ENCODE measurements at regions not wholly inside any gene's neighbourhood (a gene's known extent, or its start where the extent isn't known, plus 50 kb on each side); places are given as distances from the start of the nearest gene placed in this dataset.
"Not testable (repeated sequence)": the region's sequence is repeated elsewhere in the genome, so short reads cannot be mapped to it uniquely, and the experiment has no call there.

DNA sequence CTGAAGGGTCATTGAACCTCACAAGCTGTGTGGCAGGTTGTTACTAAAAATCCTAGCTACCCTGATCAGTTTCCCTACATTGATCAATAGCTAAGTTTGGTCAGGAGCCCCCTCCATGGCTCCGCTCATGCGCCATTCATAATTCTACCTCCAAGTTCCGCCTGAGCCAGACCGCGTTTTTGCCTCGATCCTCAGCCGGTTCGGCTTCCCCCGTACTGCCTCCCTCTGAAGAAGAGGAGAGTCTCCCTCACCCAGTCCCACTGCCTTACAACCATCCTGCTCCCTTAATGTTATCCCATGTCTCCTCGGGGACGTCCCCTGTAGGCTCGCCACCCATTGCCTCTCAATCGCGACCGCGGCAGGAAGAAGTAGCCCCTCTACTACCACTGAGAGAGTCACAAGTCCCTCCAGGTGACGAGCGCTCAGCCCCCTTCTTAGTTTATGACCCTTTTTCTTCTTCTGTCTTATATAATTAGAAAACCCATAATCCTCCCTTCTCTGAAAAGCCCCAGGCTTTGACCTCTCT, 158.2 kb downstream of the DEFB131A start (continued):
- no peak for TF ChIP-seq REST (IDR thresholded peaks at IDR 0.05)
- TF ChIP-seq RAD21 (conservative IDR thresholded peaks at IDR 0.05 in 1 of 2, IDR thresholded peaks at IDR 0.05 in 1 of 2): no peak
- TF ChIP-seq NPAS2 (CRISPR knock-in tag; IDR thresholded peaks at IDR 0.05; ENCODE audit: borderline replicate concordance): no peak
- TF ChIP-seq TFCP2L1 (CRISPR knock-in tag; IDR thresholded peaks at IDR 0.05): no peak
- no peak for TF ChIP-seq GATA3 (IDR thresholded peaks at IDR 0.05; ENCODE audit: borderline replicate concordance)
- TF ChIP-seq SMC3 (IDR thresholded peaks at IDR 0.05): no peak

GRCh38 chr4:9604031-9604892, 160.0 kb downstream of the DEFB131A start:
- WGBS (ENCODE audit: missing lambda C conversion rate): 68% methylated on average over 17 of the region's 17 CpGs
- CTCF ChIA-PET; H3K4me2 ChIP-seq; H3K4me3 ChIP-seq; POLR2A ChIA-PET; H3K27ac ChIP-seq; H3K4me1 ChIP-seq; FAIRE-seq; DNase-seq (ENCODE audit: low read depth in 1 of 2, low spot score in 1 of 2); ATAC-seq; H3K9me3 ChIP-seq: not testable (repeated sequence)

DNA sequence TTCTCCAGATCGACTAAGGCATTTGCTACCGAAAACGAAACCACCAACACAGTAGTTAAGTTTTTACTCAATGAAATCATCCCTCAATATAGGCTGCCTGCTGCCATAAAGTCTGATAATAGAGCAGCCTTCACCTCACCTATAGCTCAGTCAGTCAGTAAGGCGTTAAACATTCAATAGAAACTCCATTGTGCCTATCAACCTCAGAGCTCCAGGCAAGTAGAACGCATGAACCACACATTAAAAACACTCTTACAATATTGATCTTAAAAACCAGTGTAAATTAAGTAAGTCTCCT, 160.6 kb downstream of the DEFB131A start:
- DNase-seq (ENCODE audit: low read depth in 1 of 2, low spot score in 1 of 2); ATAC-seq; POLR2A ChIA-PET; H3K4me2 ChIP-seq; H3K4me3 ChIP-seq; H3K27ac ChIP-seq; H3K4me1 ChIP-seq; H3K9me3 ChIP-seq; FAIRE-seq; CTCF ChIA-PET: not testable (repeated sequence)
- 27% methylated on average over 5 of the region's 5 CpGs for WGBS (ENCODE audit: missing lambda C conversion rate)

- ChIA-PET POLR2A (no interaction called here), CTCF (no interaction called here)
- H3K4me1 ChIP-seq: no peaks in the 10 kb centered on the region
- H3K4me3 ChIP-seq: no peak overlapping the region
- no peak overlapping the region for H3K4me2 ChIP-seq
- ATAC-seq: no peak
- WGBS (ENCODE audit: missing lambda C conversion rate): 18% methylated on average over 4 of the region's 4 CpGs
- DNase-seq (ENCODE audit: low read depth in 1 of 2, low spot score in 1 of 2): no peak
- no peak for FAIRE-seq
- TF ChIP-seq SMC3 (IDR thresholded peaks at IDR 0.05): no peak
- TF ChIP-seq ESRRA (IDR thresholded peaks at IDR 0.05; ENCODE audit: borderline replicate concordance, low read length): no peak
- no peak overlapping the region for H3K27ac ChIP-seq
- H3K9me3 ChIP-seq: no peaks in the 10 kb centered on the region
Measured at GRCh38 chr4:9608300-9608699, 164.1 kb downstream of the DEFB131A start.

DNA sequence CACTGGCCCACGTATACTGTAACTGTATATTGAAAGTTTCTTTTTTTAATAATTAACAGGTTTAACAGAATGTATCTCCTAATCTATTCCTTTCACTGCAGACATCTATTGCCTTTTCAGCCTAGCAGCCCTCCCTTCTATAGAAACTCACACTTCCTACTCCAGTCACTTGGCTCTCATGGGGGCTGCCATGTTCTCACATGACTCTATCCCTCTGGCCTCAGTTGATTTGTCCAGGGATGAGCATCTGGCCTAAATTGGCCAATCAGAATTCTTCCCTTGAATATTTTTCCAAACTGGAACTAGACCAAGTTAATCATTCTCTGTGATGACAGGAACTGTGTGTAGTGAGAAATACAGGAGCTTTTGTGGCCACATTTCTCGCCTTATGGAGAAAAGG, 166.1 kb downstream of the DEFB131A start:
- H3K4me2 ChIP-seq; H3K4me3 ChIP-seq; POLR2A ChIA-PET; DNase-seq (ENCODE audit: low read depth in 1 of 2, low spot score in 1 of 2); ATAC-seq; CTCF ChIA-PET; H3K4me1 ChIP-seq; H3K9me3 ChIP-seq; FAIRE-seq; H3K27ac ChIP-seq: not testable (repeated sequence)
- 5% methylated on average over 2 of the region's 2 CpGs for WGBS (ENCODE audit: missing lambda C conversion rate)

GRCh38 chr4:9611101-9611500, 166.9 kb downstream of the DEFB131A start:
- ChIA-PET POLR2A (no interaction called here), CTCF (no interaction called here)
- FAIRE-seq: no peak

DNA sequence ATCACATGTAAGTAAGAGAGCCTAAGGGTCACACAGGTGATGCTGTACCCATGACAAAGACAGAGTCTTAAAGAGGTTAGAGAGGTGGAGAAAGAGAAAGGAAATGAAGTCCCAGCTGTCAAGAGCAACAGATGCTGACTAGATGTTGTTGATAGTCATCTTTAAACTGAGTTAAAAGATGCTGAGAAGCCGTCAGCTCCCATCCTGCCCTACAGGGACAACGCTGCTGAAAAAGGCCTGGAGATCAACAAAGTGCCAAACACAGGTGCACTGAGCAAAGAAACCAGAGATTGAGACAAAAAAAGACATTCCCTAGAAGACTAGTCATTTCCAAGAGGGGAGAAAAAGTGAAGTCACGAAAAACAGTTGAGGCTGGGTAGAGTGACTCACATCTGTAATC, 145.0 kb upstream of the DRD5 start:
- H3K9me3 ChIP-seq; H3K4me3 ChIP-seq; FAIRE-seq; H3K4me2 ChIP-seq; POLR2A ChIA-PET; H3K27ac ChIP-seq; ATAC-seq; DNase-seq (ENCODE audit: low read depth in 1 of 2, low spot score in 1 of 2); CTCF ChIA-PET; H3K4me1 ChIP-seq: not testable (repeated sequence)
- WGBS (ENCODE audit: missing lambda C conversion rate): 7% methylated on average over 3 of the region's 3 CpGs

More at GRCh38 chr4:9611101-9611500, 166.9 kb downstream of the DEFB131A start:
- H3K4me2 ChIP-seq: no peak overlapping the region
- DNase-seq (ENCODE audit: low read depth in 1 of 2, low spot score in 1 of 2) (no peak), ATAC-seq (no peak)
- H3K4me1 ChIP-seq: no peaks in the 10 kb centered on the region
- no peak overlapping the region for H3K27ac ChIP-seq
- WGBS (ENCODE audit: missing lambda C conversion rate): 0% methylated on average over 2 of the region's 3 CpGs
- TF ChIP-seq, protein P1, sequence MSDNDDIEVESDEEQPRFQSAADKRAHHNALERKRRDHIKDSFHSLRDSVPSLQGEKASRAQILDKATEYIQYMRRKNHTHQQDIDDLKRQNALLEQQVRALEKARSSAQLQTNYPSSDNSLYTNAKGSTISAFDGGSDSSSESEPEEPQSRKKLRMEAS (IDR thresholded peaks at IDR 0.05): no peak
- no peak for TF ChIP-seq POLR2AphosphoS2 (conservative IDR thresholded peaks at IDR 0.05; ENCODE audit: low read length)
- TF ChIP-seq RARB (CRISPR knock-in tag; IDR thresholded peaks at IDR 0.05): no peak
- no peak for TF ChIP-seq TFCP2L1 (CRISPR knock-in tag; IDR thresholded peaks at IDR 0.05)
- no peak for TF ChIP-seq SREBF2 (IDR thresholded peaks at IDR 0.05)
- no peak for TF ChIP-seq GATA3 (IDR thresholded peaks at IDR 0.05; ENCODE audit: borderline replicate concordance)
- TF ChIP-seq, protein P2, sequence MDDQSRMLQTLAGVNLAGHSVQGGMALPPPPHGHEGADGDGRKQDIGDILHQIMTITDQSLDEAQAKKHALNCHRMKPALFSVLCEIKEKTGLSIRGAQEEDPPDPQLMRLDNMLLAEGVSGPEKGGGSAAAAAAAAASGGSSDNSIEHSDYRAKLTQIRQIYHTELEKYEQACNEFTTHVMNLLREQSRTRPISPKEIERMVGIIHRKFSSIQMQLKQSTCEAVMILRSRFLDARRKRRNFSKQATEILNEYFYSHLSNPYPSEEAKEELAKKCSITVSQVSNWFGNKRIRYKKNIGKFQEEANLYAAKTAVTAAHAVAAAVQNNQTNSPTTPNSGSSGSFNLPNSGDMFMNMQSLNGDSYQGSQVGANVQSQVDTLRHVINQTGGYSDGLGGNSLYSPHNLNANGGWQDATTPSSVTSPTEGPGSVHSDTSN (IDR thresholded peaks at IDR 0.05): no peak
- H3K9me3 ChIP-seq: no peaks in the 10 kb centered on the region
- no peak overlapping the region for H3K4me3 ChIP-seq

Measured in A549 (cell line).